Parathyroid adenoma (tissue), 2 donors: ENCODE measurements at regions not wholly inside any gene's neighbourhood (a gene's known extent, or its start where the extent isn't known, plus 50 kb on each side); places are given as distances from the start of the nearest gene placed in this dataset.

Source experiments
- H2AFZ ChIP-seq: fragments of 300-600 bp; sonication (generic); one replicate; pipeline ENCODE4 v1.7.0; 2017; ENCODE audit warnings: antibody characterized with exemption, mild to moderate bottlenecking
- H3K27ac ChIP-seq: fragments of 300-600 bp; sonication (generic); one replicate; pipeline ENCODE4 v1.7.0; 2017
- H3K27me3 ChIP-seq: fragments of 300-600 bp; sonication (generic); one replicate; pipeline ENCODE4 v1.7.0; 2017; ENCODE audit warnings: low read length; ENCODE audit not compliant: control insufficient read depth, insufficient read depth
- H3K36me3 ChIP-seq: fragments of 300-600 bp; sonication (generic); one replicate; pipeline ENCODE4 v1.7.0; 2017; ENCODE audit warnings: low read length; ENCODE audit not compliant: control insufficient read depth, insufficient read depth
- H3K4me1 ChIP-seq: fragments of 300-600 bp; sonication (generic); one replicate; pipeline ENCODE4 v1.7.0; 2017; ENCODE audit warnings: control low read depth
- H3K4me2 ChIP-seq: fragments of 300-600 bp; sonication (generic); one replicate; pipeline ENCODE4 v1.7.0; 2017; ENCODE audit warnings: low read length
- H3K4me3 ChIP-seq: fragments of 300-600 bp; sonication (generic); one replicate; pipeline ENCODE4 v1.7.0; 2017; ENCODE audit warnings: low read depth, low read length
- H3K79me2 ChIP-seq: fragments of 300-600 bp; sonication (generic); one replicate; pipeline ENCODE4 v1.7.0; 2017; ENCODE audit warnings: control low read depth
- H3K9ac ChIP-seq: fragments of 300-600 bp; sonication (generic); one replicate; pipeline ENCODE4 v1.7.0; 2017; ENCODE audit warnings: mild to moderate bottlenecking
- H3K9me3 ChIP-seq: fragments of 300-600 bp; sonication (generic); one replicate; pipeline ENCODE4 v1.7.0; 2017; ENCODE audit warnings: low read length; ENCODE audit not compliant: control insufficient read depth
- CTCF ChIP-seq: fragments of 300-600 bp; sonication (generic); IDR thresholded peaks from one replicate; pipeline ENCODE4 v1.7.0; 2017; ENCODE audit warnings: antibody characterized with exemption, mild to moderate bottlenecking
- donor health status: primary hyperparathyroidism.

GRCh38 chr2:48218169-48218568, 96.3 kb upstream of the FOXN2 start:
- no peak overlapping the region for H3K27ac ChIP-seq
- no peaks in the 10 kb centered on the region for H3K36me3 ChIP-seq
- H3K9me3 ChIP-seq = no peaks in the 10 kb centered on the region
- no peaks in the 10 kb centered on the region for H3K27me3 ChIP-seq
- no peak overlapping the region for H3K4me2 ChIP-seq
- no peak overlapping the region for H3K4me3 ChIP-seq
- H3K79me2 ChIP-seq = no peaks in the 10 kb centered on the region
- no peak overlapping the region for H2AFZ ChIP-seq
- TF ChIP-seq CTCF = no peak
- no peaks in the 10 kb centered on the region for H3K4me1 ChIP-seq
- no peak overlapping the region for H3K9ac ChIP-seq

- Histone ChIP-seq H3K27ac (no peak overlapping the region), H3K27me3 (no peaks in the 10 kb centered on the region), H3K9me3 (no peaks in the 10 kb centered on the region), H3K9ac (no peak overlapping the region), H3K4me2 (no peak overlapping the region), H3K36me3 (no peaks in the 10 kb centered on the region), H3K79me2 (no peaks in the 10 kb centered on the region), H2AFZ (no peak overlapping the region), H3K4me3 (no peak overlapping the region), H3K4me1 (no peaks in the 10 kb centered on the region)
- TF ChIP-seq CTCF = no peak
Observed at GRCh38 chr2:48219234-48219554, 95.3 kb upstream of the FOXN2 start.

GRCh38 chr2:48219555-48220436, 94.7 kb upstream of the FOXN2 start:
- Histone ChIP-seq H3K4me2 (no peak overlapping the region), H3K9me3 (no peaks in the 10 kb centered on the region), H3K9ac (no peak overlapping the region), H3K27me3 (no peaks in the 10 kb centered on the region), H3K79me2 (no peaks in the 10 kb centered on the region), H3K36me3 (no peaks in the 10 kb centered on the region), H2AFZ (no peak overlapping the region), H3K4me3 (no peak overlapping the region), H3K4me1 (no peaks in the 10 kb centered on the region), H3K27ac (no peak overlapping the region)
- no peak for TF ChIP-seq CTCF

- Histone ChIP-seq H3K9me3 (no peaks in the 10 kb centered on the region), H3K9ac (no peak overlapping the region), H3K4me2 (no peak overlapping the region), H3K27me3 (no peaks in the 10 kb centered on the region), H3K4me1 (no peaks in the 10 kb centered on the region), H3K27ac (no peak overlapping the region), H2AFZ (no peak overlapping the region), H3K4me3 (no peak overlapping the region), H3K36me3 (no peaks in the 10 kb centered on the region), H3K79me2 (no peaks in the 10 kb centered on the region)
- no peak for TF ChIP-seq CTCF
Observed at GRCh38 chr2:48220501-48220900, 94.0 kb upstream of the FOXN2 start.
